NB4 (cell line): ENCODE measurements at regions not wholly inside any gene's neighbourhood (a gene's known extent, or its start where the extent isn't known, plus 50 kb on each side); places are given as distances from the start of the nearest gene placed in this dataset.

Experiments used
- CTCF ChIP-seq: IDR thresholded peaks from one replicate; pipeline ENCODE4 v1.5.1; 2012; ENCODE audit warnings: low read depth, low read length
- MAX ChIP-seq: IDR thresholded peaks from 2 replicates; pipeline ENCODE4 v1.6.1; 2011; ENCODE audit warnings: low read depth, low read length

DNA sequence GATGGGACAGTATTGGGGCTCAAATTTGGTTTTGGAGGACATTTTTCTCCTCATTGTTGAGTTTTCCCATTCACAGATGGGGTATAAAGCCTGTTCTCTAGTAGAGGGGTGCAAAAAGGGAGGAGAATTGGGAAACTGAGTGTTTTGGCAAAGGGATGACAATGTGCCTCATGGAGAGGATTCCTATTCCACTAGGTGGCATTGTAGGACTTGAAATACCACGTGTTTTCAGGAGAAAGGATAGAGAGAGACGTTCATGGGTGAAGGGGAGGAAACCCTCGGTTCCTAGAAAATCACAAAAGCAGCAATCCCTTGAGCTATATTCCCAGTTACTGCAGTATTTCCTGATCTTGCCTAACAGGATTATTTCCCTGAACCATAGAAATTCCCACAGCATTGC, 113.7 kb upstream of the SRD5A2 start:
- TF ChIP-seq MAX (peak; percentile 89), CTCF (peak; percentile 10)
